GF-D8 (cell line): ENCODE measurements at regions not wholly inside any gene's neighbourhood (a gene's known extent, or its start where the extent isn't known, plus 50 kb on each side); places are given as distances from the start of the nearest gene placed in this dataset.

ENCODE experiments used
- DNase-seq: peaks from one replicate; lab custom pipeline; 2025; lab: John Stamatoyannopoulos, UW

DNA sequence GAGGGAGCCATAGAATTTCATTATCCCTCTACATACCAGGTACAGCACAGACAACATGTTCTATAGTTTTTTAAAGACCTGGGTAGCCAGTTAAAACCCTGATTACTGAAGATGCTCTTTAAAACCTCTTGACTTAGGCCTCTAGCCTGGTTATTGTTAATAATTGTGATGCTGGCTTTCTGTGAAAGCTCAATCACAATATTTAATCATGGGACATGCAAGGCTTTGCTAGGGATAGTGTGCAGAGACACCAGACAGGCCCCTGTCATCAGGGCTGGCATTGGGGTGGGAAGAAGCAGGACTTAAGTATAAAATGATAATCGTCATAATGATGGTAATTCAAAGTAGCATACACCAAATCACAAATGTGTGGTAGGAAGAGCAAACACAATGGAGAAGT, 274.4 kb downstream of the PTBP2 start:
- no peak for DNase-seq

DNA sequence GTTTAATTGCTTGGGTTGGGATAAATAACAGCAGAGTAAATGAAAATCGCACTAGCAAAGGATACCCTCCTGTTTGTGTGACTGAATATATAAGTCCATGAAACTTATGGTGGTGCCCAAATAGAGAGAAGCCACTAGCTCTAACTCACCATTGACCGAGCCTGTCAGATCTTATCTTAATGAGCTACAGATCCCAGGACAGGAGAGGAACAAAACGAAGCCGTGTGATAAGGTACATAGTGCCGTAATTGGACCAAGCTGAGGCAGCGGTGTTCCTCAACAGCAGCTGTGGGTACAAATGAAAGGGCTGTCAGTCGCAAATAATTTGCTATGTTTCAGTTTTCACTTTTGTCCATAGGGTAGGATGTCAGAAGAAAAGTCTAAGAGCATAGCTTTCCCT, 276.1 kb downstream of the PTBP2 start:
- no peak for DNase-seq

DNA sequence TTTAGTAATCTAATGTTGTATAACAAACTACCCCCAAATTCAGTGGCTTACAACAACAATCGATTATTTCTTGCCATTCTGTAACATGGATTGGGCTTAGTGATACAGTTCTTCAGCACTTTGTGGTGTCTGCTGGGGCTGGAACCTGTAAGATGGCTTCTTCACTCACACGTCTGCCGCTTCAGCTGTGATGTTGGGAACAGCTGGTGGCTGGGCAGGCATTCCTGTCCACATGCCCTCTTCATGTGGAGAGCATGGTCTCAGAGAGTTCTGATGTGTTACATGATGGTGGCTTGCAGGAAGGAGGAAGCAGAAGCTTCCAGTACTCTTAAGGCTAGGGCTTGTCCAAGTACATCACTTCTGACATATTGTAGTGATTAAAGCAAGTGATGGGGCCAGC, 276.9 kb downstream of the PTBP2 start:
- no peak for DNase-seq

DNA sequence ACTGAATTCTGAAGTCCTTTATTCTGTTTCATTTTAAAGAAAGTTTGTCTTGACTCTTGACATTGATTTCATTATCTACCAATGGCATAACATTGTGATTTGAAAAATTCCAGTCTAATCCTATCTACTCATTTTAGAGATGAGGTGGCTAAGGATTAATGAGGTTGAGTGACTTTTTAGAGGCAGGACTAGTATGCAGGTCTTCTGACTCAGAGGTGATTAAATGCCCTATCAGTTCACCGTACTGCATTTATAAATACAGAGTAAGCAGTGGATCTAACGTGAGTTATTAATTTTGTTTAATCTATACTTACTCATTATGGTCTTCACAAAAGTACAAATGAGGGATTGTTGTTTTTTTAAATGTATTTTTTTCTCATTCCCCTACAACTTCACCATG, 277.6 kb downstream of the PTBP2 start:
- DNase-seq: no peak

DNA sequence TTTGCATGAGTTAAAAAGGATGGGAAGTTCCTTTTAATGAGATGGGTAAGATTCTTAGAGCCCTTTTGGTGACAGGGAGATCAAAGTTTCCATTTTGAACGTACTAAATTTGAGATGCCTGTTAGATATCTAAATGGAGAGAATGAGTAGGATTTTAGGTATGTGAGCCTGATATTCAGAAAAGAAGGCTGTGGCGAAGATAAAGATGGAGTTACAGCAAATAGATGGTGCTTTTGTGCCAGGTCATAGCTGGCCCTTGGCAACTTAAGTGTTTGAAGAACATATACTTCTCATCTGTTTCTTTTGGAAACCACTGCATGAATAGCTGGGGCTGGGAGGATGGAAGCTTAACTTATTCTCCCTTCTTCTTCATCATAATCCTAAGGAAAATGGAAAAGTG, 282.5 kb downstream of the PTBP2 start:
- no peak for DNase-seq

DNA sequence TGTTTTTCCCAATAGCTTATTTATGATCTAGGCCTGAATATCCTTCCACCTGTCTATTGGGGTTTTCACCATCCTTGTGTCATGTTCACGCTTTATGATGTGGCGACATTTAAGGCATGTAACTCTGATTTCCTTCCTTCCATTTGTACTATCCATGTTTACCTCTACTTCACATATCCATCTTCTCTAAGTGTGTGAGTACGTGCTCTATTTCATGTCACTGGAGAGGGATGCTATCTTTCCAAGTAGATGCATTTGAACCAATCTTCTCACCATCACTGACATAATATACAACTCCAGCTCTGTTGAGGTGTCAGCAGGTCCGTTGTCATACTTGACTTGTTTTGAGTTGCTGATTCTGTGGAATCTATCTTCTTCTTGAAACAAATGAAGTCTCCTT, 283.2 kb downstream of the PTBP2 start:
- DNase-seq: no peak

DNA sequence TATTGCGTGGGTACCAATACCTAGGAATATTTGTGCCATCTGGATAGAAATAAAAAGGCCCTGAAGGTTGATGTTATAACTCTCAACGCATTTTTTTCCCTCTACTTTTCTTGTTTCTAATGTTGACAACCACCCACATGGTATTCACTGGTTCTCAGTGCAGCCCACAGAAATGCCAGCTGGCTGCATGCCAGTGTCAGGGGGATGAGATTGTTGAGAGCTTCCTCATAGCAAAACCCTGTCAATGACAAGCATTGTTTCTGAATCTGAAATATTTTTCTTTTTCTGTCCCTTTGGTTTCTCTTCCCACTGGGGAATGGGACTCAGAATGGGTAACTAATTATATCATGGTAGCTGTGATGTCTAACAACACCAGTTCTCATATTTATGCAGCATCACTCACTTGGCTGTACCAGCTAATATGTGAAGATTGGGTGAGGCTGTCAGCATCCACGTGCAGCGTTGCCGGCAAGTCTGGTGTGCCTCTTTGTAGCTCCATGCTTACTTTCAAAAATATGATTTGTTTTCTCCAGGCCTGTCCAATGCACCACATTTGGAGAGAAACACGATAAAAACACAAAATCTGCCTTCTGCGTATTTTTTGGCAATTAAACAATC, 284.6 kb downstream of the PTBP2 start:
- DNase-seq: no peak

DNA sequence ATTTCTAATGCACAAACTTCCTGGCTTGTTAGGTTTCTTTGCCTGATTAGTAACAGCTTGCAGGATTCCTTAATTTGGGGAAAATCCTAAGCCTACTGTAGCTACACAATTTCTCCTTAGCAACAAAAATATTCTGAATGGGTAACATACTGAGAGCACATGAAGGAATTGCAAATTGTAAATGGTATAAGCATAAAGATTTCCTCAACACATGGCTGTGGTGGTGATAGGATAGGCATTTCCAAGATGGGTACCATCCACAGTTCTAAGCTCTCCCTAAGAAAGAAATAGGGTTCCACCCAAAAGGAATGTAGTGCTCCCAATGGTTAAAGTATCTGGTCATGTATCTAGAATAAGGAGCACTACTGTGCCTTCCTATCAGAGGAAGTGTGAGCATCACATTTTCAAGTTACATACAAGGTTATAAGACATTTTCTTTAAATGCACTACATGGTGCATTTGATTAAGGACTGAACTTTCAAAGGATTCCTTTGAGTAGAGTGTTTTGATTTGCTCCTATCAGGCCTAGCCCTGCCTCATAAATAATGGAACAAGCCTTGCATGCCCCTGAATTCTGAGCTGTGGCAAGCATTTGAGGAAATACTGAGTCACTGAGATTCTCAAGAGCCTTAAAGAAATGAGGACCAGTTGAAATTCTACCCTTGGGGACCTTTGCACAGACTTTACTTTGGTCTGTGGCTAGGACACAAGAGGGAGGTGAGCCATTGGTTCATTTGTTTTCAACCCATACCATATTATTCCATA, 286.4 kb downstream of the PTBP2 start:
- no peak for DNase-seq

DNA sequence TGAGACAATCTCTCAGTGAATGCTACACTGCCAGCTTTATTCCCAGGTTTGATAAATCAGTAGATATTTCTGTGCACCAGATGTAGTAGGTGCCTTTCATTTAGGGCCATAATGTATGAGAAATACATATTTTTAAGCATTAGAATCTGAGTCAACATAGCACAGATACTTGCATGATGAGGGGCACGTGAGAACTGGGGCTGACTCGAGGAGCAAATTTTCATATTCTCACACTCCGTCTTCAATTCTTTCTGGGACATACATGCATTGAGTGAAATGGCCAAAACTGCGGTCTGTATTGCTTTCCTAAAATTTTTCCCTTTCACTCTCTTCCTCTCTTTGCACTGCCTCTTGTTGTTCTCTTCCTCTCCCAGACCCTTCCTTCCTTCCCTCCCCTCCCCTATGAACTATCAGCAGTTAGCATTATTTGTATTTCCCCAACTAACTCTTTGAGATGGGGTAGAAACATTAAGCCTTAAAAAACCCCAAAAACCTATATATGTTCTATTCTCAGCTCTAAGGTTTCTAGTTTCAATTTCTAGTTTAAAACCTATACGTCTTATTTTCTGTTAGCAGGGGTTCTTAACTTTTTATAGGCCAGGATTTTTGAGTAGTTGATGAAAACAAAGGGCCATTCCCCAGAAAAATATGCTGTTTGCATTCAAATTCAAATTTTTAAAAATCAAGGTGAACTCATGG, 289.1 kb downstream of the PTBP2 start:
- DNase-seq: no peak

DNA sequence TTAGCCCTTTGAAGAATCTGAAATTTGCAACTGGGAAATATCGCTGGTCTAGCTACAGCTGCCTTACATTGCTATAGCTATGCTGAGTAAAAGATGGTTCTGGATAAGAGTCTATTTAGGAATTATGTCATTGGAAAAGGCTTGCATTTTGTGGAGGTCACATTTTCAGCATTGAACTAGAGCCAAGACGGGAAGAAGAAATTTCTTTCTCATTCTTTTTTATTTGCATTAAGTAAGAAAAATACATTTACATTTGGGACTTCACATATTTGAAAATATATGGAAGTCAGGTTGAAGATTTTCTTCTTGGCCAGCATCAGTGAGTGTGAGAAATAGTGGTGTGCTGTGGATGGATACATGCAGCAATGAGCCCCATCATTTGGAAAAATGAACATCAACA, 291.6 kb downstream of the PTBP2 start:
- no peak for DNase-seq

DNA sequence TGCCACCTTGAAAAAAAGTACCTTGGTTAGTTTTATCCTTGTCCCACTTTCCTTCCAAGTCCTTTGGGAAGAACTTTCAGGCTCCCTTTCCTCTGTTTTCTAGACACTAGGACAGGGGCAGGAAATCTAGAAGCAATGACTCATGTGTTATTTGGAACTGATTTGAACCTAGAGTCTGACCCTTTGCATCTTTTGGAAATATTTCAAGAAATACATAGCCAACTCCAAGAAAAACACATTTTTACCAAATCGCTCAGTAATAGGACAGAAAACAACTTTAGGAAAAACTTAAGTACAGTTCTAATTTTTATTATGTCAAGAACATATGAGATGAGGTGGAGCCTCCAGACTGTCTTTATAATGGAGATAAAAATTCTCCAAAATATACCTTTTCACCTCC, 292.4 kb downstream of the PTBP2 start:
- DNase-seq: no peak

DNA sequence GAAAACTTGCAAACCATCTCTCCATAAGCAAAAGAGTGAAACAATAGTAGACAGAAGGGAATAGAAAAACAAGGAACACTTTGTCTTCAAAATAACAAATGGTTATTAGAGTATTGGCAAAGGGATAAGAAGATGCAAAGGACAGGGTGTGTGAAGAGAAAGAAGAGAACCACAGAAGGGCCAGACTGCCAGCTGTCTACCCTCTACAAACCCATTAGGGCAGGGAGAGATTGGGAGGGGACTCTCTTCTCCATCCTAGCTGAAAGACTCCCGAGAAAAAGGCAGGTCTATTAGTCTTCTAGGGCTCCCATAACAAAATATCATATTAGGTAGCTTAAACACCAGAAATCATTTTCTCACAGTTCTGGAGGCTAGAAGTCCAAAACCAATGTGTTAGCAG, 292.8 kb downstream of the PTBP2 start:
- no peak for DNase-seq

DNA sequence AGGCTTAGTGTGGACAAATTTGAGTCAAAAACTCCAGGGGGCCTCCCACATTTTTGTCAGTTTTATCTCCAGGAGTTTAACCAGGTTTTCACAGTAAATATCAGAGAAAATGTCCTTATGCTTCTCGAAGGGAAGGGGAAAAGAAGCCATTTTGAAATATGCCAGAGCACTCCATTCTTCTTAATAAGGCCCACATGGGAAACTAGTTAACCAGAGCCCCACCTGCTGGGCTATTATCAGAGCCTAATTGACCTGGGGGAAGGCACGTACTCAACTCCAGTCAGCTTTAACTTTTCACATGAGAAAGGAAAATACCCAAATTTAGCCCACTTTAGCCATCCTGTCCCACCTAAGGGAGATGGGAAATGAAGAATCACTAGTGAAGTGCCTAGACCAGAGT, 296.3 kb downstream of the PTBP2 start:
- no peak for DNase-seq
